ENCODE measurements at regions not wholly inside any gene's neighbourhood (a gene's known extent, or its start where the extent isn't known, plus 50 kb on each side); places are given as distances from the start of the nearest gene placed in this dataset.
A peak's percentile ranks its signal among the peaks of the same experiment; 100 is the strongest.
"Not testable (repeated sequence)": the region's sequence is repeated elsewhere in the genome, so short reads cannot be mapped to it uniquely, and the experiment has no call there.

- no peak for DNase-seq
These were observed 414.3 kb downstream of the AASDHPPT start for GRCh38 chr11:106491751-106492150.

- peak in 2 of 3 donors; percentile 13 to 33 for DNase-seq
These were observed 416.3 kb downstream of the AASDHPPT start for GRCh38 chr11:106493751-106494150.

GRCh38 chr11:106495046-106495445 lies 417.6 kb downstream of the AASDHPPT start:
- no peak for DNase-seq

- DNase-seq, result no peak
These were observed 419.2 kb downstream of the AASDHPPT start for GRCh38 chr11:106496677-106497076.

- DNase-seq, result no peak
These were observed 419.9 kb downstream of the AASDHPPT start for GRCh38 chr11:106497321-106497720.

GRCh38 chr11:106497822-106498221 lies 420.4 kb downstream of the AASDHPPT start:
- DNase-seq, result no peak

- DNase-seq, result no peak
These were observed 426.4 kb downstream of the AASDHPPT start for GRCh38 chr11:106503901-106504300.

GRCh38 chr11:106507645-106508306 lies 430.3 kb downstream of the AASDHPPT start:
- DNase-seq, result no peak

GRCh38 chr11:106514706-106515105 lies 437.2 kb downstream of the AASDHPPT start:
- no peak for DNase-seq

GRCh38 chr11:106517426-106517825 lies 440.0 kb downstream of the AASDHPPT start:
- DNase-seq, result no peak

GRCh38 chr11:106520146-106520912 lies 442.9 kb downstream of the AASDHPPT start:
- DNase-seq, result no peak

GRCh38 chr11:106520920-106521319 lies 443.5 kb downstream of the AASDHPPT start:
- DNase-seq, result no peak

GRCh38 chr11:106523171-106523570 lies 445.7 kb downstream of the AASDHPPT start:
- no peak for DNase-seq

GRCh38 chr11:106523921-106524320 lies 446.5 kb downstream of the AASDHPPT start:
- DNase-seq, result no peak

GRCh38 chr11:106524436-106524835 lies 447.0 kb downstream of the AASDHPPT start:
- DNase-seq, result peak in 1 of 3 donors; percentile 1

GRCh38 chr11:106531648-106532047 lies 454.2 kb downstream of the AASDHPPT start:
- DNase-seq, result not testable (repeated sequence)

- no peak for DNase-seq
These were observed 455.6 kb downstream of the AASDHPPT start for GRCh38 chr11:106533046-106533445.

GRCh38 chr11:106540001-106540400 lies 462.5 kb downstream of the AASDHPPT start:
- no peak for DNase-seq

- no peak for DNase-seq
These were observed 469.9 kb downstream of the GUCY1A2 start for GRCh38 chr11:106548406-106548805.

GRCh38 chr11:106551744-106552673 lies 466.3 kb downstream of the GUCY1A2 start:
- DNase-seq, result no peak

- DNase-seq, result no peak
These were observed 465.5 kb downstream of the GUCY1A2 start for GRCh38 chr11:106552694-106553203.

GRCh38 chr11:106553304-106553703 lies 465.0 kb downstream of the GUCY1A2 start:
- no peak for DNase-seq
